ENCODE measurements at regions not wholly inside any gene's neighbourhood (a gene's known extent, or its start where the extent isn't known, plus 50 kb on each side); places are given as distances from the start of the nearest gene placed in this dataset.

DNA sequence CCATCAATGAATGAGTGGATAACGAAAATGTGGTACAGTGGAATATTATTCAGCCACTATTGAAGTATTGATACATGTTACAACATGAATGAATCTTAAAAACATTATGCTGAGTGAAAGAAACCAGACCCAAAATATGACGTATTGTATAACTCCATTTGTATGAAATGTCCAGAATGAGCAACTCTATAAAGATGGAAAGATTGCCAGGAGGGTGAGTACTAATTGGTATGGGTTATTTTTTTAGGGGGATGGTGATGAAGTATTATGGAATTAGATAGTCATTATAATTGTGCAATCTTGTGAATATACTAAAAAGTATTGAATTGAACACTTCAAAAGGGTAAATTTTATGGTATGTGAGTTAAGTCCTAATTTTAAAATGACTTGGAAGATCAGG lies 278.6 kb downstream of the SIPA1L2 start:
- TF ChIP-seq, protein P1, sequence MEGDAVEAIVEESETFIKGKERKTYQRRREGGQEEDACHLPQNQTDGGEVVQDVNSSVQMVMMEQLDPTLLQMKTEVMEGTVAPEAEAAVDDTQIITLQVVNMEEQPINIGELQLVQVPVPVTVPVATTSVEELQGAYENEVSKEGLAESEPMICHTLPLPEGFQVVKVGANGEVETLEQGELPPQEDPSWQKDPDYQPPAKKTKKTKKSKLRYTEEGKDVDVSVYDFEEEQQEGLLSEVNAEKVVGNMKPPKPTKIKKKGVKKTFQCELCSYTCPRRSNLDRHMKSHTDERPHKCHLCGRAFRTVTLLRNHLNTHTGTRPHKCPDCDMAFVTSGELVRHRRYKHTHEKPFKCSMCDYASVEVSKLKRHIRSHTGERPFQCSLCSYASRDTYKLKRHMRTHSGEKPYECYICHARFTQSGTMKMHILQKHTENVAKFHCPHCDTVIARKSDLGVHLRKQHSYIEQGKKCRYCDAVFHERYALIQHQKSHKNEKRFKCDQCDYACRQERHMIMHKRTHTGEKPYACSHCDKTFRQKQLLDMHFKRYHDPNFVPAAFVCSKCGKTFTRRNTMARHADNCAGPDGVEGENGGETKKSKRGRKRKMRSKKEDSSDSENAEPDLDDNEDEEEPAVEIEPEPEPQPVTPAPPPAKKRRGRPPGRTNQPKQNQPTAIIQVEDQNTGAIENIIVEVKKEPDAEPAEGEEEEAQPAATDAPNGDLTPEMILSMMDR (IDR thresholded peaks at IDR 0.05; ENCODE audit: low read length), result no peak
- no peak for TF ChIP-seq EZH2 (optimal IDR thresholded peaks at IDR 0.05; ENCODE audit: low read depth, low read length)
- TF ChIP-seq EZH2phosphoT487 (IDR thresholded peaks at IDR 0.05; ENCODE audit: low read length), result no peak
